ENCODE measurements at regions not wholly inside any gene's neighbourhood (a gene's known extent, or its start where the extent isn't known, plus 50 kb on each side); places are given as distances from the start of the nearest gene placed in this dataset.

DNA sequence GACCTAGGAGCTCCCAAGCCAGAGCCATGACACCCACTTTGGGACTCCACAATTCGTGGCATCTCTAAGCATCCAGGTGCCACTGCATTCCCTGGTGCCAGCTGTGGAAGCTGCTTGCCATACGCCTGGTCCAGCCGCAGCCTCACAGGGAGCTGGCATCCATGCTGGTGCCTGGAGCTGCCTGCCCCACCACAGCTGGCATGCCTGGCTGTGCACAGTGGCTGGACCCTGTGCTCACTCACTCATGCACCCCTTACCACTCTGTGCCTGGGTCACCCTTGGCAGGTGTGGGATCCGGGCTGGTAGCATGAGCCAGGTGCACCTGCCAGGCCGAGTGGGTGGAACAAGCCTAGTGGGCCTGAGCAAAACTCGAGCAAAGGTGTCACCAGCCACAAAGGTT is 90.1 kb downstream of the CAVIN4 start:
- H3K36me3 ChIP-seq (ENCODE audit: insufficient read depth in 1 of 2, low read depth in 1 of 2): no peaks in the 10 kb centered on the region
- H3K4me1 ChIP-seq: no peaks in the 10 kb centered on the region
- intact Hi-C loops (cut with DNase I): no loop called here
- 73 to 83% (median 77%) methylated on average over 6 of the region's 6 CpGs for WGBS, 3 donors
- TF ChIP-seq, protein P1, sequence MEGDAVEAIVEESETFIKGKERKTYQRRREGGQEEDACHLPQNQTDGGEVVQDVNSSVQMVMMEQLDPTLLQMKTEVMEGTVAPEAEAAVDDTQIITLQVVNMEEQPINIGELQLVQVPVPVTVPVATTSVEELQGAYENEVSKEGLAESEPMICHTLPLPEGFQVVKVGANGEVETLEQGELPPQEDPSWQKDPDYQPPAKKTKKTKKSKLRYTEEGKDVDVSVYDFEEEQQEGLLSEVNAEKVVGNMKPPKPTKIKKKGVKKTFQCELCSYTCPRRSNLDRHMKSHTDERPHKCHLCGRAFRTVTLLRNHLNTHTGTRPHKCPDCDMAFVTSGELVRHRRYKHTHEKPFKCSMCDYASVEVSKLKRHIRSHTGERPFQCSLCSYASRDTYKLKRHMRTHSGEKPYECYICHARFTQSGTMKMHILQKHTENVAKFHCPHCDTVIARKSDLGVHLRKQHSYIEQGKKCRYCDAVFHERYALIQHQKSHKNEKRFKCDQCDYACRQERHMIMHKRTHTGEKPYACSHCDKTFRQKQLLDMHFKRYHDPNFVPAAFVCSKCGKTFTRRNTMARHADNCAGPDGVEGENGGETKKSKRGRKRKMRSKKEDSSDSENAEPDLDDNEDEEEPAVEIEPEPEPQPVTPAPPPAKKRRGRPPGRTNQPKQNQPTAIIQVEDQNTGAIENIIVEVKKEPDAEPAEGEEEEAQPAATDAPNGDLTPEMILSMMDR (IDR thresholded peaks at IDR 0.05): no peak
- no peak overlapping the region for H3K4me3 ChIP-seq
- no peak overlapping the region for H3K27ac ChIP-seq
- no peaks in the 10 kb centered on the region for H3K9me3 ChIP-seq
- no peak for ATAC-seq
- no peak for DNase-seq
- no peaks in the 10 kb centered on the region for H3K27me3 ChIP-seq (ENCODE audit: insufficient read depth in 3 of 3, low read length in 2 of 3)

DNA sequence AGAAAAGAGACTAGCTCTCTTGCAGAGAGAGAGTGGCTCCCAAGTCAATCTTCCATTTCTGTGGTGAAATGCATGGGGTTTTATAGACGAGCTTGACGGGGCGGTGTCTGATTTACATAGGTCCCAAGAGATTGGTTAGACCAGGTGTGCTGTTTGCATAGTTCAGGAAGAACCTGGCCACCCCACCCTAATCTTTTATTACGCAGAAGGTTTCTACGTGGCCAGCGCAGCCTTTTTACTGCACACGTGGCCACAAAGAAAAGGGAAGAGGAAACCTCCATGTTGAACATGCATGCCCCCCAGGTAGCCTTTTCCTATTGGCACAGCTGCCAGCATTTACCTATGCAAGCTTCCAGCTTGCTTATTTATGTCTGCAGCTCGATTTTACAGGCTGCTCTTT is 92.1 kb downstream of the CAVIN4 start:
- Histone ChIP-seq H3K36me3 (ENCODE audit: insufficient read depth in 1 of 2, low read depth in 1 of 2) (no peaks in the 10 kb centered on the region), H3K4me1 (peaks cover 7% of the 10 kb centered on the region), H3K27ac (no peak overlapping the region), H3K4me3 (no peak overlapping the region), H3K9me3 (no peaks in the 10 kb centered on the region), H3K27me3 (ENCODE audit: insufficient read depth in 3 of 3, low read length in 2 of 3) (no peaks in the 10 kb centered on the region)
- intact Hi-C loops (cut with DNase I): no loop called here
- no peak for DNase-seq
- TF ChIP-seq, protein P1 (IDR thresholded peaks at IDR 0.05): no peak
- WGBS, 3 donors: 68% methylated on average over 8 of the region's 8 CpGs
- ATAC-seq: no peak

DNA sequence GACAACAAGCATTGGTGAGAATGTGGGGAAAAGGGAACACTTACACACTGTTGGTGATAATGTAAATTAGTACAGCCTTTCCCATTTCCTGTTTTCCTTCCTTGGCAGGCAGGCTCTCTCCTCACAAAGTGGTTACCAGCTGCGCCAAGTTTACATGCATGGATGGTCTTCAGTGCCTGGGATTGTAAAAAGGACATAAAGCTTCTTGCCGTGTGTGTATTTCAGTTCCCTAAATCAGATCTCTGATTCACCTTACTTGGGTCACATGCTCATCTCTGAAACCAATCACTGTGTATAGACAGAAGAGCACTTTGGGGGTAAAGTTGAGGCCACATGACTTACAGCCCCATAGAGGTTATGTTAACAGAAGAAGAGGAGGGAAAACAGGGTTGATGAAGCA is 92.8 kb downstream of the CAVIN4 start:
- DNase-seq: no peak
- Histone ChIP-seq H3K27ac (no peak overlapping the region), H3K27me3 (ENCODE audit: insufficient read depth in 3 of 3, low read length in 2 of 3) (no peaks in the 10 kb centered on the region), H3K36me3 (ENCODE audit: insufficient read depth in 1 of 2, low read depth in 1 of 2) (no peaks in the 10 kb centered on the region), H3K4me1 (peaks cover 15% of the 10 kb centered on the region), H3K9me3 (no peaks in the 10 kb centered on the region), H3K4me3 (no peak overlapping the region)
- intact Hi-C loops (cut with DNase I): no loop called here
- TF ChIP-seq, protein P1 (IDR thresholded peaks at IDR 0.05): no peak
- ATAC-seq: no peak
- 40 to 53% (median 51%) methylated on average over 2 of the region's 2 CpGs for WGBS, 3 donors

DNA sequence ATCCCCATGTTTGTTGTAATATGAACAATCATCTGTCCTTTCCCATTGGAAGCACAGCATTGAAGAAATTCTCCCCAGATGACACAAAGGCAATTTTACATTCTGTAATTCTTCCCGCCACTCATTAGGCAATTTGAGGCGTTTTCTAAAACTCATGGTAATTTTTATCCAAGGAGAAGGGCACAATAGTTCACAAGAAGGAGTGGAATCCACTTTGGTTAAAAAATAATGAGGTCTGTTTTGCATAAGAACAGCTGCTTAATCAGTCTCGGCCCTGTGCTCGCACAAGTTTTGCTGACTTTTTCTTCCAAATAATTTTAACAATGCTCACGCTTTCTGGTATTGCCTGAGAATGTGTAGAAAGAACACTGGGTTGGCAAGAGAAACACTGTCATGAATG is 94.0 kb downstream of the CAVIN4 start:
- no peak for ATAC-seq
- TF ChIP-seq, protein P1 (IDR thresholded peaks at IDR 0.05): no peak

DNA sequence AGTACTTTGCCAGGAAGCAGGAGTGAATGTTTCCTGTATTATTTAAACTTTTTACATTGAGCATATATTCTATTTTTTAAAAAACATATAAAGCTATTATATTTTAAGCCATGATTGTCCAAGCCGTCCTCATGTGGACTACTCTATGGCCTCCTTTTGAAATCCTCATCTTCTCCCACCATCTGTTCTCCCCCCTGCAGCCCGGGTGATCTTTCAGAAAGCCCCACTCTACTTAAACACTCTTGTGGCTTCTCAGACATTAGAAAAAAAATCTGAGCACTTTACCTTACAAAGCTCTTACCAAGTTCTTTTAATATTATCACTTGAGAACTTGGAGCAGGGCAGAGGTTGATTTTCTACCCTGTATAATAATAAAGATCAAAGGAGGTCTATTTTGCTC is 95.4 kb downstream of the CAVIN4 start:
- TF ChIP-seq, protein P1 (IDR thresholded peaks at IDR 0.05): no peak
- Histone ChIP-seq H3K4me1 (peaks cover 17% of the 10 kb centered on the region), H3K27ac (no peak overlapping the region), H3K27me3 (ENCODE audit: insufficient read depth in 3 of 3, low read length in 2 of 3) (no peaks in the 10 kb centered on the region), H3K4me3 (no peak overlapping the region), H3K36me3 (ENCODE audit: insufficient read depth in 1 of 2, low read depth in 1 of 2) (no peaks in the 10 kb centered on the region), H3K9me3 (no peaks in the 10 kb centered on the region)
- DNase-seq (no peak), ATAC-seq (no peak)
- 67 to 70% (median 68%) methylated on average over 2 of the region's 2 CpGs for WGBS, 3 donors
- intact Hi-C loops (cut with DNase I): no loop called here

More for the DNA sequence above, 94.0 kb downstream of the CAVIN4 start:
- Histone ChIP-seq H3K4me3 (no peak overlapping the region), H3K27me3 (ENCODE audit: insufficient read depth in 3 of 3, low read length in 2 of 3) (no peaks in the 10 kb centered on the region), H3K36me3 (ENCODE audit: insufficient read depth in 1 of 2, low read depth in 1 of 2) (no peaks in the 10 kb centered on the region), H3K4me1 (peaks cover 17% of the 10 kb centered on the region), H3K9me3 (no peaks in the 10 kb centered on the region), H3K27ac (no peak overlapping the region)
- DNase-seq: no peak
- WGBS, 3 donors: 41 to 57% (median 45%) methylated on average over 5 of the region's 5 CpGs
- intact Hi-C loops (cut with DNase I): no loop called here
